GM12878 (cell line): ENCODE measurements at regions not wholly inside any gene's neighbourhood (a gene's known extent, or its start where the extent isn't known, plus 50 kb on each side); places are given as distances from the start of the nearest gene placed in this dataset.

Experiments
- CREB1 ChIP-seq: IDR thresholded peaks from 2 replicates; pipeline ENCODE4 v1.6.1; 2012; ENCODE audit warnings: low read depth, mild to moderate bottlenecking, inconsistent platforms
- EP300 ChIP-seq, 2 experiments: fragments of 150-350 bp in 1 of 2; IDR thresholded peaks; 2 replicates each; pipeline ENCODE4 v1.6.1; 2011 to 2012; ENCODE audit warnings: low read depth in 2 of 2, low read length in 2 of 2, borderline replicate concordance in 1 of 2, improper control_type of control experiment in 1 of 2, inconsistent platforms in 1 of 2; ENCODE audit not compliant: control insufficient read depth in 1 of 2
- HCFC1 ChIP-seq: fragments of 150-350 bp; IDR thresholded peaks from 2 replicates; pipeline ENCODE4 v1.6.1; 2014; ENCODE audit warnings: low read length
- POLR2AphosphoS5 ChIP-seq: IDR thresholded peaks from 2 replicates; pipeline ENCODE4 v1.6.1; 2011; ENCODE audit warnings: mild to moderate bottlenecking, low read length, inconsistent platforms
- RCOR1 ChIP-seq: conservative IDR thresholded peaks from 2 replicates; pipeline ENCODE4 v1.6.1; 2012; ENCODE audit warnings: low read depth, low read length, improper control_type of control experiment
- SREBF2 ChIP-seq: IDR thresholded peaks from 2 replicates; pipeline ENCODE4 v1.6.1; 2012; ENCODE audit warnings: mild to moderate bottlenecking, low read length
- TAF1 ChIP-seq: IDR thresholded peaks from 2 replicates; pipeline ENCODE4 v1.6.1; 2011; ENCODE audit warnings: mild to moderate bottlenecking, low read depth, low read length, borderline replicate concordance
- TF ChIP-seq, protein P1 (sequence below), 3 experiments: IDR thresholded peaks in 2 of 3; conservative IDR thresholded peaks in 1 of 3; 2 replicates each; pipeline ENCODE4 v1.5.1; 2011; ENCODE audit warnings: low read depth in 3 of 3, low read length in 3 of 3, mild to moderate bottlenecking in 3 of 3, control low read depth in 2 of 3, moderate library complexity in 2 of 3, inconsistent platforms in 1 of 3, mixed read lengths in 1 of 3; ENCODE audit not compliant: control insufficient read depth in 2 of 3, insufficient read depth in 1 of 3; ENCODE audit errors: extremely low read depth in 1 of 3
- TF ChIP-seq, protein P2 (sequence below): IDR thresholded peaks from 2 replicates; pipeline ENCODE4 v1.6.1; 2011; ENCODE audit warnings: low read depth, mild to moderate bottlenecking, low read length, moderate library complexity, borderline replicate concordance; ENCODE audit errors: extremely low read depth
- TF ChIP-seq, protein P3 (sequence below): fragments of 450-650 bp; IDR thresholded peaks from 2 replicates; pipeline ENCODE4 v1.6.1; 2014; ENCODE audit warnings: mild to moderate bottlenecking
- TF ChIP-seq, protein P4 (sequence below): IDR thresholded peaks from 2 replicates; pipeline ENCODE4 v1.6.1; 2011; ENCODE audit warnings: mild to moderate bottlenecking, low read depth, low read length, moderate library complexity; ENCODE audit not compliant: insufficient replicate concordance
- TF ChIP-seq, protein P5 (sequence below): IDR thresholded peaks from 2 replicates; pipeline ENCODE4 v1.6.1; 2012; ENCODE audit warnings: low read depth, low read length, improper control_type of control experiment

DNA sequence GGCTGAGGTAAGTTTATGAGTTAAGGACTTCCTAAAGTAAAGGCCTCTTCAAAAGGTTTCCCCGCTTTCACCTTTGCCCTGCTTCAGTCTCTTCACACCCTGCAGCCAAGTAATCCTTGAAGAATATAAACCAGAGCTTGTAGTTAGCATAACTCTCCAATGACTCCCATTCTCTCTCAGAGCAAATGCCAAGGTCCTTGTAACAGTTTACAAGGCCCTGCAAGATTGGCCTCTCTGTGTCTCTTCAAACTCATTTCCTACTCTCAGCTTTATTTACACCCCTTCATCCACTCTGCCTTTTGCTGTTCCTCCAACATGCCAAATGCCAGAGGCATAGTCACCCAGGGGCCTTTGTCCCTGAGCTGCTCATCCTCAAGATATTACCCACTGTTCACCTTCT, 60.5 kb upstream of the MME start:
- no peak for TF ChIP-seq CREB1
- TF ChIP-seq HCFC1: no peak
- TF ChIP-seq RCOR1: no peak
- TF ChIP-seq, protein P1, sequence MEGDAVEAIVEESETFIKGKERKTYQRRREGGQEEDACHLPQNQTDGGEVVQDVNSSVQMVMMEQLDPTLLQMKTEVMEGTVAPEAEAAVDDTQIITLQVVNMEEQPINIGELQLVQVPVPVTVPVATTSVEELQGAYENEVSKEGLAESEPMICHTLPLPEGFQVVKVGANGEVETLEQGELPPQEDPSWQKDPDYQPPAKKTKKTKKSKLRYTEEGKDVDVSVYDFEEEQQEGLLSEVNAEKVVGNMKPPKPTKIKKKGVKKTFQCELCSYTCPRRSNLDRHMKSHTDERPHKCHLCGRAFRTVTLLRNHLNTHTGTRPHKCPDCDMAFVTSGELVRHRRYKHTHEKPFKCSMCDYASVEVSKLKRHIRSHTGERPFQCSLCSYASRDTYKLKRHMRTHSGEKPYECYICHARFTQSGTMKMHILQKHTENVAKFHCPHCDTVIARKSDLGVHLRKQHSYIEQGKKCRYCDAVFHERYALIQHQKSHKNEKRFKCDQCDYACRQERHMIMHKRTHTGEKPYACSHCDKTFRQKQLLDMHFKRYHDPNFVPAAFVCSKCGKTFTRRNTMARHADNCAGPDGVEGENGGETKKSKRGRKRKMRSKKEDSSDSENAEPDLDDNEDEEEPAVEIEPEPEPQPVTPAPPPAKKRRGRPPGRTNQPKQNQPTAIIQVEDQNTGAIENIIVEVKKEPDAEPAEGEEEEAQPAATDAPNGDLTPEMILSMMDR (IDR thresholded peaks at IDR 0.05 in 2 of 3, conservative IDR thresholded peaks at IDR 0.05 in 1 of 3; ENCODE audit: control insufficient read depth in 2 of 3, extremely low read depth in 1 of 3, insufficient read depth in 1 of 3, low read depth in 3 of 3, low read length in 3 of 3): no peak
- TF ChIP-seq, protein P2, sequence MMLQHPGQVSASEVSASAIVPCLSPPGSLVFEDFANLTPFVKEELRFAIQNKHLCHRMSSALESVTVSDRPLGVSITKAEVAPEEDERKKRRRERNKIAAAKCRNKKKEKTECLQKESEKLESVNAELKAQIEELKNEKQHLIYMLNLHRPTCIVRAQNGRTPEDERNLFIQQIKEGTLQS: no peak
- TF ChIP-seq, protein P3, sequence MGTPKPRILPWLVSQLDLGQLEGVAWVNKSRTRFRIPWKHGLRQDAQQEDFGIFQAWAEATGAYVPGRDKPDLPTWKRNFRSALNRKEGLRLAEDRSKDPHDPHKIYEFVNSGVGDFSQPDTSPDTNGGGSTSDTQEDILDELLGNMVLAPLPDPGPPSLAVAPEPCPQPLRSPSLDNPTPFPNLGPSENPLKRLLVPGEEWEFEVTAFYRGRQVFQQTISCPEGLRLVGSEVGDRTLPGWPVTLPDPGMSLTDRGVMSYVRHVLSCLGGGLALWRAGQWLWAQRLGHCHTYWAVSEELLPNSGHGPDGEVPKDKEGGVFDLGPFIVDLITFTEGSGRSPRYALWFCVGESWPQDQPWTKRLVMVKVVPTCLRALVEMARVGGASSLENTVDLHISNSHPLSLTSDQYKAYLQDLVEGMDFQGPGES: no peak
- TF ChIP-seq EP300 (IDR thresholded peaks at IDR 0.05; ENCODE audit: borderline replicate concordance in 1 of 2, control insufficient read depth in 1 of 2, low read depth in 2 of 2, low read length in 2 of 2): no peak
- no peak for TF ChIP-seq POLR2AphosphoS5
- no peak for TF ChIP-seq SREBF2
- TF ChIP-seq, protein P4, sequence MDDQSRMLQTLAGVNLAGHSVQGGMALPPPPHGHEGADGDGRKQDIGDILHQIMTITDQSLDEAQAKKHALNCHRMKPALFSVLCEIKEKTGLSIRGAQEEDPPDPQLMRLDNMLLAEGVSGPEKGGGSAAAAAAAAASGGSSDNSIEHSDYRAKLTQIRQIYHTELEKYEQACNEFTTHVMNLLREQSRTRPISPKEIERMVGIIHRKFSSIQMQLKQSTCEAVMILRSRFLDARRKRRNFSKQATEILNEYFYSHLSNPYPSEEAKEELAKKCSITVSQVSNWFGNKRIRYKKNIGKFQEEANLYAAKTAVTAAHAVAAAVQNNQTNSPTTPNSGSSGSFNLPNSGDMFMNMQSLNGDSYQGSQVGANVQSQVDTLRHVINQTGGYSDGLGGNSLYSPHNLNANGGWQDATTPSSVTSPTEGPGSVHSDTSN: no peak
- no peak for TF ChIP-seq TAF1
- TF ChIP-seq, protein P5, sequence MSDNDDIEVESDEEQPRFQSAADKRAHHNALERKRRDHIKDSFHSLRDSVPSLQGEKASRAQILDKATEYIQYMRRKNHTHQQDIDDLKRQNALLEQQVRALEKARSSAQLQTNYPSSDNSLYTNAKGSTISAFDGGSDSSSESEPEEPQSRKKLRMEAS: no peak
